Mesothelial cell of epicardium (in vitro differentiated cells): ENCODE measurements at regions not wholly inside any gene's neighbourhood (a gene's known extent, or its start where the extent isn't known, plus 50 kb on each side); places are given as distances from the start of the nearest gene placed in this dataset.
A peak's percentile ranks its signal among the peaks of the same experiment; 100 is the strongest.

Experiments used
- DNase-seq, 2 experiments: peaks; one replicate each; pipeline ENCODE4 v3.0.0; 2021; ENCODE audit warnings: low spot score in 2 of 2; ENCODE audit not compliant: unreplicated experiment in 2 of 2
- H3K27ac Mint-ChIP-seq: 2 replicates; pipeline ENCODE4 v1.8.0; 2021; ENCODE audit warnings: mixed read lengths
- H3K27me3 Mint-ChIP-seq: 2 replicates; pipeline ENCODE4 v1.8.0; 2021; ENCODE audit warnings: low read depth, mixed read lengths
- H3K36me3 Mint-ChIP-seq: 2 replicates; pipeline ENCODE4 v1.8.0; 2021; ENCODE audit warnings: mixed read lengths
- H3K4me1 Mint-ChIP-seq: 2 replicates; pipeline ENCODE4 v1.8.0; 2021; ENCODE audit warnings: mixed read lengths
- H3K4me3 Mint-ChIP-seq: 2 replicates; pipeline ENCODE4 v1.8.0; 2021; ENCODE audit warnings: mild to moderate bottlenecking, moderate library complexity, mixed read lengths
- H3K9me3 Mint-ChIP-seq: 2 replicates; pipeline ENCODE4 v1.8.0; 2021; ENCODE audit warnings: mixed read lengths
- TF ChIP-seq, protein P1 (sequence below): fragments of 200-600 bp; sonication (generic); IDR thresholded peaks from one replicate; pipeline ENCODE4 v1.5.0; 2021; ENCODE audit warnings: antibody characterized with exemption; ENCODE audit not compliant: unreplicated experiment

DNA sequence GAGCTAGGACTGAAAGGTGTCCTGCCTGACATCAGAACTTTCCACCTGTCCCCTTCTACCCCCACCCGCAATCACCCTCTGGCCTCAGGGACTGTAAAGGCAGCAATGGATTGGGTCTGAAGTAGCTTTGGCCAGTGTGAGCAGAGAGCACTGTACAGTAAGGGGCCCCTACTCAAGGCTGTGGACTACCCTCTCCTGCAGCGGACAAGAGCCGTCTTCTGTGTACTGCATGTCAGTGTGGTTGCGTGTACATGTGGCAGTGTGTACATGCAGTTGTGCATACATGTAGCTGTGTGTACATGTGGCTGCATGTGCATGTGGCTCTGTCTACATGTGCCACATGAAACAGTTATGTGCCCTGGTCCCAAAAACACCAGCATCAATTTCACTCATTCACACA is 205.9 kb upstream of the LINGO1 start:
- no peak for DNase-seq
- no peak overlapping the region for H3K27ac Mint-ChIP-seq
- no peak overlapping the region for H3K4me3 Mint-ChIP-seq
- peaks cover 5% of the 10 kb centered on the region for H3K4me1 Mint-ChIP-seq
- peaks cover 7% of the 10 kb centered on the region for H3K27me3 Mint-ChIP-seq
- no peaks in the 10 kb centered on the region for H3K9me3 Mint-ChIP-seq
- no peaks in the 10 kb centered on the region for H3K36me3 Mint-ChIP-seq
- TF ChIP-seq, protein P1, sequence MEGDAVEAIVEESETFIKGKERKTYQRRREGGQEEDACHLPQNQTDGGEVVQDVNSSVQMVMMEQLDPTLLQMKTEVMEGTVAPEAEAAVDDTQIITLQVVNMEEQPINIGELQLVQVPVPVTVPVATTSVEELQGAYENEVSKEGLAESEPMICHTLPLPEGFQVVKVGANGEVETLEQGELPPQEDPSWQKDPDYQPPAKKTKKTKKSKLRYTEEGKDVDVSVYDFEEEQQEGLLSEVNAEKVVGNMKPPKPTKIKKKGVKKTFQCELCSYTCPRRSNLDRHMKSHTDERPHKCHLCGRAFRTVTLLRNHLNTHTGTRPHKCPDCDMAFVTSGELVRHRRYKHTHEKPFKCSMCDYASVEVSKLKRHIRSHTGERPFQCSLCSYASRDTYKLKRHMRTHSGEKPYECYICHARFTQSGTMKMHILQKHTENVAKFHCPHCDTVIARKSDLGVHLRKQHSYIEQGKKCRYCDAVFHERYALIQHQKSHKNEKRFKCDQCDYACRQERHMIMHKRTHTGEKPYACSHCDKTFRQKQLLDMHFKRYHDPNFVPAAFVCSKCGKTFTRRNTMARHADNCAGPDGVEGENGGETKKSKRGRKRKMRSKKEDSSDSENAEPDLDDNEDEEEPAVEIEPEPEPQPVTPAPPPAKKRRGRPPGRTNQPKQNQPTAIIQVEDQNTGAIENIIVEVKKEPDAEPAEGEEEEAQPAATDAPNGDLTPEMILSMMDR, result no peak

DNA sequence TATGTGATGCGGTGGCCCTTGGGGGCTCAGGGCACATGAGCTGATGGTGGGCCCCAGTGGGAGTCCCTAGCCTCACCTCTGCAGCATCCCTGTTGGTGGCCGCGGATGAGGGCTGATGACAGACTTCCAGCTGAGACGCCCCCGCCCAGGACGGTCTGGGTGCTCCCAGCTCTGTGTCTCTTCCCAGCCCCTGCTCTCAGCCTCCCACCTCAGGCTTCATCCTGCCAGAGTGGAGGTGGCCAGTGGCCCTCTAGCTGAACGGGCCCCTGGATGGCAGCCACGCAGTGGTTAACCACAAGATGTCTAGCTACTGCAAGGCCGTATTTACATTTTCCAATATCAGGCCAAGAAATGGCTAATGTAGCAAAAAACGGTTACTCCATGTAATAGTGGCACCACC is 205.3 kb upstream of the LINGO1 start:
- Mint-ChIP-seq H3K9me3 (no peaks in the 10 kb centered on the region), H3K4me1 (peaks cover 5% of the 10 kb centered on the region)

DNA sequence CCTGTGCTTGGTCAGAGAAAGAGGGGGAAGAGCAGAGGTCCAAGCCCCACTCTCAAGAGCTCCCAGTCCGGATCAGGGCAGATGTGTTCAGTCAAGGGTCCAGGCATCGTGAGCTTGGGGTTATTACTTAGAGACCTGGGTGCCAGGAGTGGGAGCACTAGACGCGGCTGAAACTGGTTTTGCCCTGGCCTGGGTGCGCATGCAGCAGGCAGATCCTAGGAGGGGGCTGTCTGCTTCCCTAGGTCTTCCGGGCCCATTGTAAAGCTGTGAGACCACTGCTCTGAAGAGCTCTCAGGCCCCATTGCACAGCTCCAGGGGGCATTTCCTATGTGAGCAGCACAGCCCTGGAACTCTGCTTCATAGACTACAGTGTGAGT is 204.9 kb upstream of the LINGO1 start:
- no peak overlapping the region for H3K4me3 Mint-ChIP-seq
- H3K4me1 Mint-ChIP-seq, result peaks cover 6% of the 10 kb centered on the region
- H3K27me3 Mint-ChIP-seq, result peaks cover 7% of the 10 kb centered on the region
- no peaks in the 10 kb centered on the region for H3K9me3 Mint-ChIP-seq
- DNase-seq, result no peak
- H3K27ac Mint-ChIP-seq, result no peak overlapping the region
- TF ChIP-seq, protein P1, result no peak
- no peaks in the 10 kb centered on the region for H3K36me3 Mint-ChIP-seq

More for the DNA sequence above, 205.3 kb upstream of the LINGO1 start:
- TF ChIP-seq, protein P1, result no peak
- H3K4me3 Mint-ChIP-seq, result no peak overlapping the region
- DNase-seq, result peak in 1 of 2 experiments; percentile 17
- H3K27ac Mint-ChIP-seq, result no peak overlapping the region
- H3K27me3 Mint-ChIP-seq, result peaks cover 7% of the 10 kb centered on the region
- H3K36me3 Mint-ChIP-seq, result no peaks in the 10 kb centered on the region

DNA sequence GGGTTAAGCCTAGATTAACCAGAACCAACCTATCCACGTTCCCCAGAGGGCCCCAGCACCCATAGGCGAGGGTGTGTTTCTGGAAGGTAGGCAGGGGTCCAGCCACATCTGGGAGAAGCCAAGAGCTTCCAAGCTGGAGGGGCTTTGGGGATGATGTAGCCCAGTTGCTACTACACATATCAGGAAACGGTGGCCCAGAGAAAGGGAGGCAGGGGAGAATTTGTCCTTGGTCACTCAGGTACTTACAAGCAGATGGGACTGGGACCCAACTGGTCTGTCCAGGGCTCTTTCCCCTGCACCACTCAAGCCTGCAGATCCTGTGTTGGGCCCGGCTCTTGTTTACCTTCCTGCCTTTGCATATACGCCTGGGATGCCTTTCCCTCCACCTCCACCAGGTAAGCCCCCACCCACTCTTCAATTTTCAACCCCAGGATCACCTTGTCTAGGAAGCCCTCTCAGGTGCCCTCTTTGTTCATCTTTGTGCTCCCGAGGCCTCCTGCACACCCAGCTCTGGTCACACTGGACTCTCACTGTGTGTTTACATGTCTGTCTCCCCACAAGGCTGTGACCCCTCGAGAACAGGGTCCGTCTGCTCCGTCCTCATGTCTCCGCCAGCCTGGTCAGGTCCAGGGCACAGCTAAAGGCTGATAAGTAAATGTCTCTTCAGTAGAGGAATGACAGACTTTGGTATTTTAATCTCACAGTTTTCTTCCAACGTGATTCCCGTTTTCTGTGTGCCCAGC is 204.4 kb upstream of the LINGO1 start:
- H3K27ac Mint-ChIP-seq, result no peak overlapping the region
- peak in 1 of 2 experiments; percentile 5 for DNase-seq
- H3K27me3 Mint-ChIP-seq, result peaks cover 7% of the 10 kb centered on the region
- no peaks in the 10 kb centered on the region for H3K36me3 Mint-ChIP-seq
- peaks cover 10% of the 10 kb centered on the region for H3K4me1 Mint-ChIP-seq
- H3K4me3 Mint-ChIP-seq, result no peak overlapping the region
- TF ChIP-seq, protein P1, result no peak
- H3K9me3 Mint-ChIP-seq, result no peaks in the 10 kb centered on the region

DNA sequence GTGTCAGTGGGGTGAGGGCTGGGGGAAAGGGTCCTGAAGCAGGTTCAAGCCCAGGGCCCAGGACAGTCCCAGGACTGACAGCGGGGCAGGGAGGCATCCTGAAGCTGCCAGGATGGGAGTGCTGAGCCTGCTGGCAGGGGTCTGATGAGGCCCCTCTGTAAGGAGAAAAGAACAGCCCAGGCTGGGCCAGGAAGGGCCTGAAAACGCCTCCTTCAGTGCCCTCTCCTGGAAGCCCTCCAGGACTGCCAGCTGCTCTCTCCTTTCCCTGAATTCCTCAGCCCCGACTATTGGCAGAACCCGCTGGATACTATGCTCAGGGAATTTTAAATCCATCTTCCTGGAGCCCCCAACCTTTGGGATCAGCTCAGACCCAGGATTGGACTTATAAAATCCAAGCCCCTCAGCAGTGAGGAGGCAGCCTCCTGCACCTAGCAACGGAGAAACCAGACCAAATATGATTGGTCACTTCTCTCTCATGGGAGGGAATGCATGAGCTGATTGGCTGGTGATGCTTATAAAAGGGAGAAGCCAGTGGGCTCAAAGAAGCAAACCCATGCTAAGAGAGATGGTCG is 203.5 kb upstream of the LINGO1 start:
- H3K36me3 Mint-ChIP-seq, result no peaks in the 10 kb centered on the region
- no peak overlapping the region for H3K27ac Mint-ChIP-seq
- no peaks in the 10 kb centered on the region for H3K9me3 Mint-ChIP-seq
- H3K4me1 Mint-ChIP-seq, result peaks cover 14% of the 10 kb centered on the region
- peaks cover 7% of the 10 kb centered on the region for H3K27me3 Mint-ChIP-seq
- TF ChIP-seq, protein P1, result no peak
- peak in 1 of 2 experiments; percentile 8 for DNase-seq
- H3K4me3 Mint-ChIP-seq, result no peak overlapping the region
